KMS-11 (cell line): ENCODE measurements at regions not wholly inside any gene's neighbourhood (a gene's known extent, or its start where the extent isn't known, plus 50 kb on each side); places are given as distances from the start of the nearest gene placed in this dataset.

Experiments
- H2AFZ ChIP-seq: fragments of 200-600 bp; sonication (generic); 2 replicates; pipeline ENCODE4 v1.6.1; 2016; ENCODE audit warnings: antibody characterized with exemption, mixed run types, low read depth
- H3K27ac ChIP-seq: fragments of 200-600 bp; sonication (generic); 2 replicates; pipeline ENCODE4 v1.6.1; 2016; ENCODE audit warnings: mild to moderate bottlenecking, mixed run types
- H3K27me3 ChIP-seq: fragments of 200-600 bp; sonication (generic); 2 replicates; pipeline ENCODE4 v1.6.1; 2017; ENCODE audit warnings: mild to moderate bottlenecking, low read depth, mixed run types, moderate library complexity; ENCODE audit not compliant: insufficient read depth
- H3K36me3 ChIP-seq: fragments of 200-600 bp; sonication (generic); 2 replicates; pipeline ENCODE4 v1.6.1; 2017; ENCODE audit warnings: mild to moderate bottlenecking, mixed run types; ENCODE audit not compliant: insufficient read depth
- H3K4me1 ChIP-seq: fragments of 200-600 bp; sonication (generic); 2 replicates; pipeline ENCODE4 v1.6.1; 2016; ENCODE audit warnings: mild to moderate bottlenecking, low read depth, mixed run types; ENCODE audit not compliant: poor library complexity, severe bottlenecking
- H3K4me2 ChIP-seq: fragments of 200-600 bp; sonication (generic); 2 replicates; pipeline ENCODE4 v1.7.0; 2016; ENCODE audit warnings: mild to moderate bottlenecking, mixed run types
- H3K4me3 ChIP-seq: fragments of 200-600 bp; sonication (generic); IDR thresholded peaks from 2 replicates; pipeline ENCODE4 v1.6.1; 2017; ENCODE audit warnings: low read depth, low read length, mixed read lengths; ENCODE audit not compliant: insufficient read depth
- H3K79me2 ChIP-seq: fragments of 200-600 bp; sonication (generic); 2 replicates; pipeline ENCODE4 v1.6.1; 2016; ENCODE audit warnings: low read depth, mixed run types; ENCODE audit not compliant: insufficient read depth
- H3K9ac ChIP-seq: fragments of 200-600 bp; sonication (generic); 2 replicates; pipeline ENCODE4 v1.6.1; 2016; ENCODE audit warnings: mild to moderate bottlenecking, mixed run types
- H4K20me1 ChIP-seq: fragments of 200-600 bp; sonication (generic); 2 replicates; pipeline ENCODE4 v1.6.1; 2016; ENCODE audit warnings: mild to moderate bottlenecking, mixed run types; ENCODE audit not compliant: insufficient read depth
- TF ChIP-seq, protein P1 (sequence below): fragments of 200-600 bp; sonication (generic); conservative IDR thresholded peaks from 2 replicates; pipeline ENCODE4 v1.6.1; 2017; ENCODE audit warnings: low read depth, mild to moderate bottlenecking, antibody characterized with exemption, low read length, moderate library complexity, mixed read lengths

DNA sequence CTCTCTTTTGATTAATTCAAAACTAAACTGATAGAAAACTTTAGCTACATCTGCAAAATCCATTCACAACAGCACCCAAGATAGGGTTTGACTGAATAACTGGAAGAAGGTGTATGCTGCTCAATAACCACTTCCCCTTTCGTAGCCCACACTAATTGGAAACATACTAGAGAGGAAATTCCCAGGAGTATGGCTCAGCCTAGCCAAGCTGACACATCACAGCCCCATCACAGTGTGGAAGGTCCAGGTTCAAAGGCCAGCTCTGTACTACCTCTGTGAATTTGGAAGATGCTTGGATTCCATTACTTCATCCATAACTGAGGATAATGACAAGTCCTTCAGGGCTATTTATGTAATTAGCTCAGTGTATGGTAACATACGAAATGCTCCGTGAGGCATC is 185.4 kb downstream of the FBXO15 start:
- TF ChIP-seq, protein P1, sequence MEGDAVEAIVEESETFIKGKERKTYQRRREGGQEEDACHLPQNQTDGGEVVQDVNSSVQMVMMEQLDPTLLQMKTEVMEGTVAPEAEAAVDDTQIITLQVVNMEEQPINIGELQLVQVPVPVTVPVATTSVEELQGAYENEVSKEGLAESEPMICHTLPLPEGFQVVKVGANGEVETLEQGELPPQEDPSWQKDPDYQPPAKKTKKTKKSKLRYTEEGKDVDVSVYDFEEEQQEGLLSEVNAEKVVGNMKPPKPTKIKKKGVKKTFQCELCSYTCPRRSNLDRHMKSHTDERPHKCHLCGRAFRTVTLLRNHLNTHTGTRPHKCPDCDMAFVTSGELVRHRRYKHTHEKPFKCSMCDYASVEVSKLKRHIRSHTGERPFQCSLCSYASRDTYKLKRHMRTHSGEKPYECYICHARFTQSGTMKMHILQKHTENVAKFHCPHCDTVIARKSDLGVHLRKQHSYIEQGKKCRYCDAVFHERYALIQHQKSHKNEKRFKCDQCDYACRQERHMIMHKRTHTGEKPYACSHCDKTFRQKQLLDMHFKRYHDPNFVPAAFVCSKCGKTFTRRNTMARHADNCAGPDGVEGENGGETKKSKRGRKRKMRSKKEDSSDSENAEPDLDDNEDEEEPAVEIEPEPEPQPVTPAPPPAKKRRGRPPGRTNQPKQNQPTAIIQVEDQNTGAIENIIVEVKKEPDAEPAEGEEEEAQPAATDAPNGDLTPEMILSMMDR = no peak
- no peak overlapping the region for H2AFZ ChIP-seq

DNA sequence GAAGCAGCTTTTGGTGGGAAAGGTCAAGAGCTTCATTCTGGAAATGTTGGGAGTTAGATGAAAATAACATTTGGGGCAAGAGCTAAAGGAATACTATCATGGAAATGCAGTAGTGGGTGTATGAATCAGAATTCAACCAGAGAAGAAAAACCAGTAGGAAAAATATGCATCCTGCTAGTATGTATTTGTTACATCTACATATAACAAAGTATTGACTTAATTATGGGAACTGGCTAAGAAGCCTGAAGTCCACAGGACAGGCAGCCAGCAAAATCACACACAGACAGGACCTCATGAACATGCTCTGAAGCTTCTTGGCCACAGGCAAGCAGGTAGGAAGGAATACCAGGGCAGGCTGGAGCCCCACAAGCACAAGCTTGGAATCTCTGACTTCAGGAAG is 185.8 kb downstream of the FBXO15 start:
- Histone ChIP-seq H4K20me1 (no peaks in the 10 kb centered on the region), H3K27me3 (no peaks in the 10 kb centered on the region), H3K36me3 (no peaks in the 10 kb centered on the region), H3K4me2 (no peak overlapping the region), H3K9ac (no peak overlapping the region), H2AFZ (no peak overlapping the region), H3K4me1 (no peaks in the 10 kb centered on the region), H3K4me3 (no peak overlapping the region), H3K27ac (no peak overlapping the region), H3K79me2 (no peaks in the 10 kb centered on the region)
- TF ChIP-seq, protein P1 = no peak

More for the DNA sequence above, 185.4 kb downstream of the FBXO15 start:
- Histone ChIP-seq H3K4me3 (no peak overlapping the region), H3K9ac (no peak overlapping the region), H3K27me3 (no peaks in the 10 kb centered on the region), H3K79me2 (no peaks in the 10 kb centered on the region), H3K27ac (no peak overlapping the region), H3K36me3 (no peaks in the 10 kb centered on the region), H3K4me2 (no peak overlapping the region), H3K4me1 (no peaks in the 10 kb centered on the region), H4K20me1 (no peaks in the 10 kb centered on the region)

DNA sequence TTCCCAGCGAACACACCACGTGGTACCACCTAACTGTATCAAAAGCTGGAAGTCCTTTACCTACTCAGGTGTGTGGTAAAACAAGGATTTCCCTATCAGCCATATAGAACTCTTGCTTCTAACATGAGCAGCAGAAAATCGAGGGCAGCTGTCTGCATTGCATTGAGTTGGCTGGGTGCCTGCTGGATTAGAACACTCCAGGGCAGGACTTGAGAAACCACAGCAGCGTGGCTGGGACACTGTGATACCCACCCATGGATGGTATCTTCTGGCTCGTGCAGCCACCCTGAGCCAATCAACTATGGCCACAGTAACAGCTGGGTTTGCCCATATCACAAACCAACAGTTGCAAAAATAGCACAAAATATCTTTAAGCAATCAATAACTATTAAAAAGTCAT is 188.3 kb downstream of the FBXO15 start:
- Histone ChIP-seq H3K4me1 (no peaks in the 10 kb centered on the region), H3K36me3 (no peaks in the 10 kb centered on the region), H3K27me3 (no peaks in the 10 kb centered on the region), H3K9ac (no peak overlapping the region), H3K4me3 (no peak overlapping the region), H2AFZ (no peak overlapping the region), H3K4me2 (no peak overlapping the region), H3K27ac (no peak overlapping the region), H4K20me1 (no peaks in the 10 kb centered on the region), H3K79me2 (no peaks in the 10 kb centered on the region)
- TF ChIP-seq, protein P1 = no peak

DNA sequence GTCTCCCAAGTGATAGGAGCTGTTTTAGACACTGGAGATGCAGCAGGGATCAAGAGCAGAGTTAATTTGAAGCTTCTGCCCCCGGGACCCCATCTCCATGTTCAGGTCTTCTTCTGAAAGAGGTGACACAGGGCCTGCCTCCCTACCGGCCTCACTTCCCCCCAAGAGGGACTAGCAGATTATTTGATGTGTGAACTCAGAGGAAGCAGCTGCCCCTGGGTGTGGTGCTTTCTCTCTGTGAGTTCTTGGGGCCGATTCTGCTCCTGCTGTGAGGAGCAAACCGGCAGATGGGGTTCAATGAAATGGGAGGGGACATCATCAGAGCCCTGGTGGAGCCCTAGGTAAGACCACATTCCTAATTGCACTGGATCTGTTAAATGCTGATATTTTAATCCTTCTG is 193.4 kb downstream of the FBXO15 start:
- Histone ChIP-seq H3K27me3 (no peaks in the 10 kb centered on the region), H3K79me2 (no peaks in the 10 kb centered on the region), H3K4me2 (no peak overlapping the region), H4K20me1 (no peaks in the 10 kb centered on the region), H3K4me1 (no peaks in the 10 kb centered on the region), H3K4me3 (no peak overlapping the region), H3K9ac (no peak overlapping the region), H3K36me3 (no peaks in the 10 kb centered on the region), H2AFZ (no peak overlapping the region), H3K27ac (no peak overlapping the region)
- TF ChIP-seq, protein P1 = no peak
